IgD-negative memory B cell (primary cell): ENCODE measurements at regions not wholly inside any gene's neighbourhood (a gene's known extent, or its start where the extent isn't known, plus 50 kb on each side); places are given as distances from the start of the nearest gene placed in this dataset.
"Not testable (repeated sequence)": the region's sequence is repeated elsewhere in the genome, so short reads cannot be mapped to it uniquely, and the experiment has no call there.

ENCODE experiments used
- H3K27ac Mint-ChIP-seq, 3 donors: one replicate each; pipeline ENCODE4 v1.8.0; 2020 to 2022; ENCODE audit warnings: mild to moderate bottlenecking in 3 of 3, mixed read lengths in 3 of 3, moderate library complexity in 1 of 3
- H3K27me3 Mint-ChIP-seq: one replicate; pipeline ENCODE4 v1.8.0; 2021; ENCODE audit warnings: mixed read lengths
- H3K36me3 Mint-ChIP-seq: one replicate; pipeline ENCODE4 v1.8.0; 2020; ENCODE audit warnings: mild to moderate bottlenecking, mixed read lengths
- H3K4me1 Mint-ChIP-seq, 3 donors: one replicate each; pipeline ENCODE4 v1.8.0; 2020 to 2022; ENCODE audit warnings: mixed read lengths in 3 of 3, mild to moderate bottlenecking in 1 of 3
- H3K4me3 Mint-ChIP-seq, 4 donors: one replicate each; pipeline ENCODE4 v1.8.0; 2020 to 2022; ENCODE audit warnings: mild to moderate bottlenecking in 4 of 4, mixed read lengths in 4 of 4, moderate library complexity in 3 of 4
- H3K9me3 Mint-ChIP-seq, 3 donors: one replicate each; pipeline ENCODE4 v1.8.0; 2020 to 2021; ENCODE audit warnings: mixed read lengths in 3 of 3, mild to moderate bottlenecking in 1 of 3

- no peaks in the 10 kb centered on the region for H3K4me1 Mint-ChIP-seq
- peaks cover 0 to 3% (median 2%) of the 10 kb centered on the region in 3 donors for H3K9me3 Mint-ChIP-seq
- H3K36me3 Mint-ChIP-seq, result no peaks in the 10 kb centered on the region
- H3K4me3 Mint-ChIP-seq, result no peak overlapping the region
- H3K27me3 Mint-ChIP-seq, result no peaks in the 10 kb centered on the region
- no peak overlapping the region for H3K27ac Mint-ChIP-seq
Measured at GRCh38 chr13:65417953-65418352, 1812.2 kb downstream of the PCDH9 start.

GRCh38 chr13:65416784-65417183 is 1813.4 kb downstream of the PCDH9 start:
- Mint-ChIP-seq H3K27ac (no peak overlapping the region), H3K27me3 (no peaks in the 10 kb centered on the region), H3K36me3 (no peaks in the 10 kb centered on the region), H3K9me3 (peaks cover 0 to 3% (median 2%) of the 10 kb centered on the region in 3 donors), H3K4me1 (no peaks in the 10 kb centered on the region), H3K4me3 (no peak overlapping the region)

- Mint-ChIP-seq H3K27ac (no peak overlapping the region), H3K27me3 (no peaks in the 10 kb centered on the region), H3K4me1 (no peaks in the 10 kb centered on the region), H3K9me3 (peaks cover 0 to 2% (median 2%) of the 10 kb centered on the region in 3 donors), H3K4me3 (no peak overlapping the region), H3K36me3 (no peaks in the 10 kb centered on the region)
Measured at GRCh38 chr13:65414187-65414586, 1815.9 kb downstream of the PCDH9 start.

GRCh38 chr13:65411521-65411920 is 1818.6 kb downstream of the PCDH9 start:
- no peaks in the 10 kb centered on the region for H3K4me1 Mint-ChIP-seq
- H3K9me3 Mint-ChIP-seq, result peaks cover 0 to 3% (median 0%) of the 10 kb centered on the region in 3 donors
- no peaks in the 10 kb centered on the region for H3K27me3 Mint-ChIP-seq
- H3K4me3 Mint-ChIP-seq, result no peak overlapping the region
- H3K36me3 Mint-ChIP-seq, result no peaks in the 10 kb centered on the region
- no peak overlapping the region for H3K27ac Mint-ChIP-seq

DNA sequence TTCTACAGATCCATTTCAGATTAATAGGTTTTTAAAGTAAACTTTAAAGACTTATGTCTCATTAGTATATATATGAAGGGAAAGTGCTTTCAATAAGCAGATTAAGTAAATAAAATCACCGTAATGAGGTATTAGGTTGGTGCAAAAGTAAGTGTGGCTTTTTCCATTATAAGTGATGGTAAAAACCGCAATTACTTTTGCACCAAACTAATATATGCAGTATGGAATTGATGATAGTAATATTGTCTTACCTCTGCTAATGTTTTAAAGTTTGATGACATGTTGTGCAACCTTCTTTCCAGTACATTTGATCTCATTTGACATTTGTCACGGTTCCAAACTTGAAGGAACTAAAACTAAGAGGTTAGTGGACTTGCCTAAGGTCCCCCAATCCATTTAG is 1819.3 kb downstream of the PCDH9 start:
- H3K9me3 Mint-ChIP-seq, result peaks cover 0 to 3% (median 0%) of the 10 kb centered on the region in 3 donors
- H3K27me3 Mint-ChIP-seq, result no peaks in the 10 kb centered on the region
- H3K4me3 Mint-ChIP-seq, result no peak overlapping the region
- H3K36me3 Mint-ChIP-seq, result no peaks in the 10 kb centered on the region
- H3K4me1 Mint-ChIP-seq, result no peaks in the 10 kb centered on the region
- H3K27ac Mint-ChIP-seq, result no peak overlapping the region

- Mint-ChIP-seq H3K27me3 (no peaks in the 10 kb centered on the region), H3K36me3 (no peaks in the 10 kb centered on the region), H3K4me1 (no peaks in the 10 kb centered on the region), H3K27ac (no peak overlapping the region), H3K4me3 (no peak overlapping the region), H3K9me3 (peaks cover 0 to 2% (median 0%) of the 10 kb centered on the region in 3 donors)
Measured at GRCh38 chr13:65401315-65401714, 1828.8 kb downstream of the PCDH9 start.

DNA sequence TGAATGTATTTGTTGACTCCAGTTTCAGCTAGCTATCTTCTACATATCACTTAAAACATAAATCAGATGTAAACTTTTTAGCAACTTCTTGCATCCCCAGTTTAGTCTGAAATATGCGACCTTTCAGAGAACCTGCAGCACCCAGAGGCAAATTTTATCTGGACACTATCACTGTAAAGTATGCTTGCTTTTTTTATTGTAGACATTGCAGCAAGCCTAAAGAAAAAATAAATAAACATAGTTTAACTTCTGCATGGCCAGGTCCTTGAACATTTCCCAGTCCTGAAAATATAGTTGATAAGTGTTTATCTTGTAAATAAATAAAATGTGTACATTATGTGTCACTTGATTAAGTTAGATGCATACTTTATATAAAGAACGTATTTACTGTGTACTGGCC is 1829.4 kb downstream of the PCDH9 start:
- no peak overlapping the region for H3K27ac Mint-ChIP-seq
- H3K27me3 Mint-ChIP-seq, result no peaks in the 10 kb centered on the region
- H3K4me3 Mint-ChIP-seq, result no peak overlapping the region
- H3K36me3 Mint-ChIP-seq, result no peaks in the 10 kb centered on the region
- H3K9me3 Mint-ChIP-seq, result peaks cover 0 to 2% (median 0%) of the 10 kb centered on the region in 3 donors
- H3K4me1 Mint-ChIP-seq, result no peaks in the 10 kb centered on the region

- Mint-ChIP-seq H3K9me3 (peaks cover 7 to 12% (median 7%) of the 10 kb centered on the region in 3 donors), H3K27ac (no peak overlapping the region), H3K4me1 (no peaks in the 10 kb centered on the region), H3K27me3 (no peaks in the 10 kb centered on the region), H3K4me3 (no peak overlapping the region), H3K36me3 (no peaks in the 10 kb centered on the region)
Measured at GRCh38 chr13:65387743-65388347, 1842.3 kb downstream of the PCDH9 start.

- H3K27me3 Mint-ChIP-seq, result no peaks in the 10 kb centered on the region
- H3K9me3 Mint-ChIP-seq, result peaks cover 2 to 16% (median 5%) of the 10 kb centered on the region in 3 donors
- no peaks in the 10 kb centered on the region for H3K36me3 Mint-ChIP-seq
- no peak overlapping the region for H3K27ac Mint-ChIP-seq
- H3K4me1 Mint-ChIP-seq, result no peaks in the 10 kb centered on the region
- no peak overlapping the region for H3K4me3 Mint-ChIP-seq
Measured at GRCh38 chr13:65378943-65379519, 1851.1 kb downstream of the PCDH9 start.

DNA sequence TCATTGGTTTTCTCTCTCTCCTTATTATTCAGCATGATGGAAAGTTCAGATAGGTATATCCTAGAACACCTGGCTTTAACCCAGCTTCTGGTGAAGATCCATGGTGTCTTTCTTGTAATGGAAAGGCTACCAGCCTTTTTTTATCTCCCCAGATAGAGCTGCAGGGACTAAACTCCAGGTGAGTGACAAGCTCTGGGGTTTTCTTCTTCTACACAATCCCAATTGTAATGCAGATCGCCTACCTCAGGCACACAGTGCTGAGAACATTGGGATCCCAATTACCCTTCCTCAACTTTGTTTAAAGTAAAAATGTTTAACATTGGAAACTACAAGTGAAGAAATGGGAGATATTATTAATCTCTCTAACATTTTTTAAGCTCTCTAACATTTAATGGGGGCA is 1851.7 kb downstream of the PCDH9 start:
- no peak overlapping the region for H3K4me3 Mint-ChIP-seq
- no peaks in the 10 kb centered on the region for H3K27me3 Mint-ChIP-seq
- H3K9me3 Mint-ChIP-seq, result peaks cover 2 to 14% (median 5%) of the 10 kb centered on the region in 3 donors
- H3K27ac Mint-ChIP-seq, result no peak overlapping the region
- H3K4me1 Mint-ChIP-seq, result no peaks in the 10 kb centered on the region
- H3K36me3 Mint-ChIP-seq, result no peaks in the 10 kb centered on the region

- Mint-ChIP-seq H3K4me1 (no peaks in the 10 kb centered on the region), H3K36me3 (no peaks in the 10 kb centered on the region), H3K27ac (no peak overlapping the region), H3K4me3 (no peak overlapping the region), H3K27me3 (no peaks in the 10 kb centered on the region), H3K9me3 (peaks cover 5 to 12% (median 5%) of the 10 kb centered on the region in 3 donors)
Measured at GRCh38 chr13:65368832-65369231, 1861.3 kb downstream of the PCDH9 start.

- no peaks in the 10 kb centered on the region for H3K27me3 Mint-ChIP-seq
- H3K4me3 Mint-ChIP-seq, result no peak overlapping the region
- H3K9me3 Mint-ChIP-seq, result peaks cover 2 to 13% (median 5%) of the 10 kb centered on the region in 3 donors
- no peaks in the 10 kb centered on the region for H3K4me1 Mint-ChIP-seq
- peaks cover 4% of the 10 kb centered on the region for H3K36me3 Mint-ChIP-seq
- no peak overlapping the region for H3K27ac Mint-ChIP-seq
Measured at GRCh38 chr13:65353951-65354350, 1876.2 kb downstream of the PCDH9 start.

- H3K4me1 Mint-ChIP-seq, H3K4me3 Mint-ChIP-seq, H3K36me3 Mint-ChIP-seq, H3K9me3 Mint-ChIP-seq, H3K27ac Mint-ChIP-seq, H3K27me3 Mint-ChIP-seq: not testable (repeated sequence)
Measured at GRCh38 chr13:65353150-65353549, 1877.0 kb downstream of the PCDH9 start.

- Mint-ChIP-seq H3K27ac (no peak overlapping the region), H3K9me3 (peaks cover 4 to 10% (median 4%) of the 10 kb centered on the region in 3 donors), H3K27me3 (no peaks in the 10 kb centered on the region), H3K4me1 (no peaks in the 10 kb centered on the region), H3K36me3 (peaks cover 2% of the 10 kb centered on the region), H3K4me3 (no peak overlapping the region)
Measured at GRCh38 chr13:65347420-65348030, 1882.6 kb downstream of the PCDH9 start.

GRCh38 chr13:65343898-65344663 is 1886.1 kb downstream of the PCDH9 start:
- Mint-ChIP-seq H3K9me3 (peaks cover 2 to 7% (median 4%) of the 10 kb centered on the region in 3 donors), H3K4me1 (no peaks in the 10 kb centered on the region), H3K27me3 (no peaks in the 10 kb centered on the region), H3K36me3 (no peaks in the 10 kb centered on the region), H3K4me3 (no peak overlapping the region), H3K27ac (no peak overlapping the region)
